Astrocyte of the spinal cord (primary cell): ENCODE measurements at regions not wholly inside any gene's neighbourhood (a gene's known extent, or its start where the extent isn't known, plus 50 kb on each side); places are given as distances from the start of the nearest gene placed in this dataset.
A peak's percentile ranks its signal among the peaks of the same experiment; 100 is the strongest.

Experiments
- DNase-seq: peaks from one replicate; pipeline ENCODE4 v3.0.0; 2011; ENCODE audit warnings: low read depth, low spot score
- H3K4me3 ChIP-seq: 2 replicates; pipeline ENCODE4 v1.5.1; 2011; ENCODE audit warnings: low read depth, mild to moderate bottlenecking, low read length, moderate library complexity
- in situ Hi-C: cut with HindIII; loops from 2 replicates; pipeline ENCODE4 v1.10.0; 2017; ENCODE audit warnings: low sequenced_read_pairs
- TF ChIP-seq, protein P1 (sequence below): IDR thresholded peaks from 2 replicates; pipeline ENCODE4 v1.5.1; 2012; ENCODE audit warnings: low read depth, mild to moderate bottlenecking, low read length, inconsistent platforms

DNA sequence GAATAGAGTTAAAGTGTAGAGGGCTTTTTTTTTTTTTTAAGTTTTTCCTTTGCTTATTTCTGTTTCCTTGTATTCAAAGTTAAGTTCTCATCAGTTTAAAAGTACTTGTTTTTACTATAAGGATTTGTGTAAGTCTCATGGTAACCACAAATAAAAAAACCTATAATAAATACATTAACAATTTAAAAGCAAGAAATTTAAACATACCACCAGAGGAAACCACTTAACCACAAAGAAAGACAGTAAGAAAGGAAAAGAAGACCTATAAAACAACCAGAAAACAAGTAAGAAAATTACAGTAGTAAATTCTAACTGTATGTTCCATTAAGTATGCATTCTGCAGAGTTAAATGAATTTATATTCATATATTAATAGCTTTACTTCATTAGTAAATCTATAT, 999.1 kb upstream of the ATXN8OS start:
- TF ChIP-seq, protein P1, sequence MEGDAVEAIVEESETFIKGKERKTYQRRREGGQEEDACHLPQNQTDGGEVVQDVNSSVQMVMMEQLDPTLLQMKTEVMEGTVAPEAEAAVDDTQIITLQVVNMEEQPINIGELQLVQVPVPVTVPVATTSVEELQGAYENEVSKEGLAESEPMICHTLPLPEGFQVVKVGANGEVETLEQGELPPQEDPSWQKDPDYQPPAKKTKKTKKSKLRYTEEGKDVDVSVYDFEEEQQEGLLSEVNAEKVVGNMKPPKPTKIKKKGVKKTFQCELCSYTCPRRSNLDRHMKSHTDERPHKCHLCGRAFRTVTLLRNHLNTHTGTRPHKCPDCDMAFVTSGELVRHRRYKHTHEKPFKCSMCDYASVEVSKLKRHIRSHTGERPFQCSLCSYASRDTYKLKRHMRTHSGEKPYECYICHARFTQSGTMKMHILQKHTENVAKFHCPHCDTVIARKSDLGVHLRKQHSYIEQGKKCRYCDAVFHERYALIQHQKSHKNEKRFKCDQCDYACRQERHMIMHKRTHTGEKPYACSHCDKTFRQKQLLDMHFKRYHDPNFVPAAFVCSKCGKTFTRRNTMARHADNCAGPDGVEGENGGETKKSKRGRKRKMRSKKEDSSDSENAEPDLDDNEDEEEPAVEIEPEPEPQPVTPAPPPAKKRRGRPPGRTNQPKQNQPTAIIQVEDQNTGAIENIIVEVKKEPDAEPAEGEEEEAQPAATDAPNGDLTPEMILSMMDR = no peak
- DNase-seq = peak; percentile 18
- in situ Hi-C loops = no loop called here
- no peak overlapping the region for H3K4me3 ChIP-seq

DNA sequence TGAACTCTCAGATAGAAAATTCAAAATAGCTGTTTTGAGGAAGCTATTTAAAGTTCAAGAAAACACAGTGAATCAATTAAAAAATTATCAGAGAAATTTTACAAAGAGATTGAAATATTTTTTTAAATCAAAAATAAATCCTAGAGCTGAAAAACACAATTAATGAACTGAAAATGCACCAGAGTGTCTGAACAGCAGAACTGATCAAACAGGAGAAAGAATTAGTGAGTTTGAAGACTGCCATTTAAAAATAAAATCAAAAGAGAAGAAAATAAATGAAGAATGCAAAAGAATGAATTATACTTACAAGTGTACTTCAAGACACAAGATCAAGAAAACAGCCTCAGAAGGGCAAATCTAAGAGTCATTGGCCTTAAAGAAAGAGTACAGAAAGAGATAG, 1000.2 kb upstream of the ATXN8OS start:
- no peak overlapping the region for H3K4me3 ChIP-seq
- in situ Hi-C loops = no loop called here
- TF ChIP-seq, protein P1 = no peak
- no peak for DNase-seq

DNA sequence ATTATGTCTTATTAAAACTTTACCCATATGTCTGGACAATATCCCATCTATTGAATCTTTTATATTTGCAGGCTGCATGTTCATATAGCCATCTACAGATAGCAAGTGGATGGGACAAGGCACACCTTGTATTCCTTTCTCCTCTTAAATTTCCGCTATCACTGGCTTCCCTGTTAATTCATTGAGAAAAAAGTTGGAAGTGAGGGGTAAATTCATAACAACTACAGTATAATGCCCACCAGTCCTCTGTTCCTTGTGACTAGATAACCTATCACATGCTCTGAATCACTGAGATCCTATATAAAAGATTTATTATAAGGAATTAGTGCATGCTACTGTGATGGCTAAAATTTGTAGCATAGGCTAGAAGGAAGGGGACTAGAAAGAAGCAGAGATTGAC, 1005.8 kb upstream of the ATXN8OS start:
- TF ChIP-seq, protein P1 = no peak
- in situ Hi-C loops = no loop called here
- DNase-seq = no peak
- H3K4me3 ChIP-seq = no peak overlapping the region

DNA sequence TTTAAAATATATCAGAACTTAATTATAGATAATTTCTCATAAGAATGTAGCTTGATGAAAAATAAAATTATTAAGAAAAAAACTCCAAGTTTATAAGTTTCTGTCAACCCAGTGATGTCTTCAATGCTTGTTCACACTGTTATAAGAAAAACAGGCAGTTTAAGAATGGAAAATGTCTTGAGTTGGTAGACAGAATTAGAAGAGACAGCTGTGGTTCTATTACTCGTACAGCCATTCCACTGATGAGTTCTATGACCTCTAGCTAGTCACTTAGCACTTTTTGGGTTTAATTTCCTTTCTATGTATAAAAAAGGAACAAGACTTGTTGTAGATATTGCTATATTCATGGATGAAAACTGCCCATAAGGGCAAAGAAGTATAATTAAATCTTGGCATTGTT, 1013.1 kb upstream of the ATXN8OS start:
- DNase-seq = no peak
- no peak overlapping the region for H3K4me3 ChIP-seq
- TF ChIP-seq, protein P1 = no peak
- in situ Hi-C loops = no loop called here

DNA sequence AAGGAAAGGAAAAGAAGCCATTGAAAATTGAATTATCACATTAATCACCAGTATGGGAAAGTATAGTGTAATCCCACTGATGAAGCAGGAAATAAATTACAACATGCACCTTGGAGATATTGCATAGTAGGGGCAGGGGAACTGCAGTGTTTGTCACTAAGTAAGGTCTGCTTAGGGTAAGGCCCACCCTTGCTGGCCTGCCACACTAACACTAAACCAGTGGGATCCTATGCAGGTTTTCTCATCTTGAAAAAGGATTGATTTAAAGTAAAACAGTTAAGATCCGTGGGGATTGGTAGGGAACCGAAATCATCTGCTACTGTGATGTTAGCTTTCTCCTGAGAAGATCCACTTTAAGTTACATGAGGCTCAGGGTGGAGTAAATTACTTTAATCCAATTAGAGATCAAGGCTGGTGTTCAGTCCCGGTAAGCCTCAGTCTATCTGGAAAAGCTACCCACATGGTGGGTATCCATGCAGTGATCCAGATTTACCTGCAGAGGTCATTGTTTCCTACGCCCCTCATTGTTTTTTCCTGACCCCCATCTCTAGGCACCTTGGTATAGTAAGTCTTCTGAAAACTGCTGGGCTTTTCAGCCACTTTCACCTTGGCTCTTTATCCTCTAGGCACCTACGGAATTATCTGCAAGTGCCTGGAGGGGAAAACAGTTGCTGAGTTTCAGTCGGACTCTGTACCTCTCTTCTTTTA, 1014.9 kb upstream of the ATXN8OS start:
- DNase-seq = no peak
- in situ Hi-C loops = no loop called here
- TF ChIP-seq, protein P1 = no peak
- H3K4me3 ChIP-seq = no peak overlapping the region

DNA sequence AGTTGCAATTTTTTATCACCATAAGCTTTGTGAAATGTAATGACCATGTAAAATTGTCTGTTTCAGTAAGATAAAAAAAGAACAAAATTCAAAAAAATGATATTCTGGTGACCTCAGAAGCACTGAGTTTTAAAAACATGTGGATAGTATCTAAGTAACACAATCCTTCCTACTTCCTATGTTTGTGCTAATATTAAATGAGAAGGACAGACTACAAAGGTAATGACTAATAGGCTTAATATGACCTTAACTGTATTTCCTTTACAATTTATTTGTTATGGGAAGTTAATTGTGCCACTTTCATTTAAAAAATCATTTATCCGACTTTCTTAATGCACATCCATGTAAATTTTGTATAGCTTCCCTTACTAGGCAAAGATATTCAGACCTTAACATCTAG, 1030.4 kb upstream of the ATXN8OS start:
- TF ChIP-seq, protein P1 = no peak
- H3K4me3 ChIP-seq = no peak overlapping the region
- in situ Hi-C loops = no loop called here
- DNase-seq = no peak
